MM.1S (cell line): ENCODE measurements at regions not wholly inside any gene's neighbourhood (a gene's known extent, or its start where the extent isn't known, plus 50 kb on each side); places are given as distances from the start of the nearest gene placed in this dataset.

ENCODE experiments used
- DNase-seq: peaks from one replicate; pipeline ENCODE4 v3.0.0-alpha.2; 2015
- H2AFZ ChIP-seq: fragments of 300-600 bp; sonication (generic); 2 replicates; pipeline ENCODE4 v1.6.0; 2016; ENCODE audit warnings: antibody characterized with exemption, low read length
- H3F3A ChIP-seq: fragments of 300-600 bp; sonication (generic); 2 replicates; pipeline ENCODE4 v1.6.1; 2016; ENCODE audit warnings: mild to moderate bottlenecking, antibody characterized with exemption, low read length, moderate library complexity, mixed read lengths; ENCODE audit not compliant: insufficient read depth
- H3K27ac ChIP-seq: fragments of 300-600 bp; sonication (generic); 2 replicates; pipeline ENCODE4 v1.5.1; 2016; ENCODE audit warnings: mild to moderate bottlenecking, low read length
- H3K27me3 ChIP-seq: fragments of 300-600 bp; sonication (generic); replicated peaks from 2 replicates; pipeline ENCODE4 v1.6.0; 2016; ENCODE audit warnings: low read length; ENCODE audit not compliant: insufficient read depth
- H3K36me3 ChIP-seq: fragments of 300-600 bp; sonication (generic); replicated peaks from 2 replicates; pipeline ENCODE4 v1.6.1; 2016; ENCODE audit warnings: mild to moderate bottlenecking, low read length, mixed read lengths; ENCODE audit not compliant: insufficient read depth
- H3K4me1 ChIP-seq: fragments of 300-600 bp; sonication (generic); 2 replicates; pipeline ENCODE4 v1.6.1; 2016; ENCODE audit warnings: low read length, mixed read lengths
- H3K4me2 ChIP-seq: fragments of 300-600 bp; sonication (generic); 2 replicates; pipeline ENCODE4 v1.6.0; 2016; ENCODE audit warnings: low read depth, low read length
- H3K4me3 ChIP-seq: fragments of 300-600 bp; sonication (generic); 2 replicates; pipeline ENCODE4 v1.5.1; 2016; ENCODE audit warnings: low read length, mixed read lengths
- H3K79me2 ChIP-seq: fragments of 300-600 bp; sonication (generic); 2 replicates; pipeline ENCODE4 v1.6.1; 2016; ENCODE audit warnings: mixed run types, low read length, mixed read lengths
- H3K9ac ChIP-seq: fragments of 300-600 bp; sonication (generic); 2 replicates; pipeline ENCODE4 v1.6.1; 2016; ENCODE audit warnings: low read length, mixed read lengths
- H3K9me2 ChIP-seq: fragments of 300-600 bp; sonication (generic); replicated peaks from 2 replicates; pipeline ENCODE4 v1.6.1; 2016; ENCODE audit warnings: mild to moderate bottlenecking, low read length, mixed read lengths; ENCODE audit not compliant: insufficient read depth
- H3K9me3 ChIP-seq: fragments of 300-600 bp; sonication (generic); replicated peaks from 2 replicates; pipeline ENCODE4 v1.6.1; 2016; ENCODE audit warnings: mild to moderate bottlenecking, low read length, mixed read lengths; ENCODE audit not compliant: insufficient read depth
- H4K20me1 ChIP-seq: fragments of 300-600 bp; sonication (generic); 2 replicates; pipeline ENCODE4 v1.6.1; 2016; ENCODE audit warnings: mild to moderate bottlenecking, low read length, moderate library complexity, mixed read lengths; ENCODE audit not compliant: insufficient read depth
- CTCF ChIP-seq: fragments of 300-600 bp; sonication (generic); IDR thresholded peaks from 2 replicates; pipeline ENCODE4 v1.5.1; 2016; ENCODE audit warnings: antibody characterized with exemption, low read length, mixed read lengths
- EZH2 ChIP-seq: fragments of 300-600 bp; sonication (generic); optimal IDR thresholded peaks from 2 replicates; pipeline ENCODE3; 2017; ENCODE audit warnings: low read depth, mild to moderate bottlenecking, antibody characterized with exemption, low read length, mixed read lengths
- EZH2phosphoT487 ChIP-seq: fragments of 300-600 bp; sonication (generic); IDR thresholded peaks from 2 replicates; pipeline ENCODE4 v1.6.1; 2018; ENCODE audit warnings: antibody characterized with exemption, low read length

GRCh38 chr1:184283999-184284398, 102.8 kb upstream of the C1orf21 start:
- Histone ChIP-seq H3K27ac (no peak overlapping the region), H3K9me3 (no peaks in the 10 kb centered on the region), H3K79me2 (no peaks in the 10 kb centered on the region)

GRCh38 chr1:184284900-184285299, 101.9 kb upstream of the C1orf21 start:
- no peaks in the 10 kb centered on the region for H3K9me2 ChIP-seq
- H3K9ac ChIP-seq, result no peak overlapping the region
- H4K20me1 ChIP-seq, result no peaks in the 10 kb centered on the region
- H3K4me2 ChIP-seq, result no peak overlapping the region
- TF ChIP-seq CTCF (no peak), EZH2 (no peak)
- no peaks in the 10 kb centered on the region for H3K79me2 ChIP-seq
- H3K27ac ChIP-seq, result no peak overlapping the region
- H2AFZ ChIP-seq, result no peak overlapping the region
- no peaks in the 10 kb centered on the region for H3K4me1 ChIP-seq
- H3K4me3 ChIP-seq, result no peak overlapping the region
- no peaks in the 10 kb centered on the region for H3K36me3 ChIP-seq
- H3K27me3 ChIP-seq, result no peaks in the 10 kb centered on the region
- no peaks in the 10 kb centered on the region for H3K9me3 ChIP-seq
- DNase-seq, result no peak
- no peaks in the 10 kb centered on the region for H3F3A ChIP-seq

More at GRCh38 chr1:184283999-184284398, 102.8 kb upstream of the C1orf21 start:
- DNase-seq, result no peak
- no peaks in the 10 kb centered on the region for H3K9me2 ChIP-seq
- no peaks in the 10 kb centered on the region for H3K27me3 ChIP-seq
- no peak overlapping the region for H3K4me3 ChIP-seq
- H3K36me3 ChIP-seq, result no peaks in the 10 kb centered on the region
- H3K4me1 ChIP-seq, result no peaks in the 10 kb centered on the region
- no peaks in the 10 kb centered on the region for H3F3A ChIP-seq
- H3K9ac ChIP-seq, result no peak overlapping the region
- H4K20me1 ChIP-seq, result no peaks in the 10 kb centered on the region
- H2AFZ ChIP-seq, result no peak overlapping the region
- H3K4me2 ChIP-seq, result no peak overlapping the region
- TF ChIP-seq EZH2 (no peak), EZH2phosphoT487 (no peak), CTCF (no peak)

GRCh38 chr1:184285401-184286087, 101.3 kb upstream of the C1orf21 start:
- H3K9me2 ChIP-seq, result no peaks in the 10 kb centered on the region
- H3K27me3 ChIP-seq, result no peaks in the 10 kb centered on the region
- H3K9me3 ChIP-seq, result no peaks in the 10 kb centered on the region
- H3K4me1 ChIP-seq, result no peaks in the 10 kb centered on the region
- TF ChIP-seq EZH2 (no peak), CTCF (no peak), EZH2phosphoT487 (no peak)
- H3K4me2 ChIP-seq, result no peak overlapping the region
- H3K9ac ChIP-seq, result no peak overlapping the region
- H2AFZ ChIP-seq, result no peak overlapping the region
- H4K20me1 ChIP-seq, result no peaks in the 10 kb centered on the region
- no peaks in the 10 kb centered on the region for H3K36me3 ChIP-seq
- DNase-seq, result no peak
- H3K27ac ChIP-seq, result no peak overlapping the region
- H3K4me3 ChIP-seq, result no peak overlapping the region
- H3F3A ChIP-seq, result no peaks in the 10 kb centered on the region
- H3K79me2 ChIP-seq, result no peaks in the 10 kb centered on the region
